HG03439 (cell line): ENCODE measurements at regions not wholly inside any gene's neighbourhood (a gene's known extent, or its start where the extent isn't known, plus 50 kb on each side); places are given as distances from the start of the nearest gene placed in this dataset.

Experiments
- ATAC-seq: cut with Tn5 transposase; IDR thresholded peaks from one replicate; pipeline ENCODE4 v1.9.1; 2021; ENCODE audit warnings: mild to moderate bottlenecking, moderate library complexity; ENCODE audit not compliant: unreplicated experiment

GRCh38 chr6:166014966-166015365 is 152.7 kb downstream of the TBXT start:
- ATAC-seq = no peak

GRCh38 chr6:166010136-166010960 is 157.3 kb downstream of the TBXT start:
- no peak for ATAC-seq

- ATAC-seq = no peak
Observed at GRCh38 chr6:166009385-166010031, 158.1 kb downstream of the TBXT start.

- ATAC-seq = no peak
Observed at GRCh38 chr6:166008441-166009369, 158.9 kb downstream of the TBXT start.

- ATAC-seq = no peak
Observed at GRCh38 chr6:166007349-166008263, 160.0 kb downstream of the TBXT start.

- no peak for ATAC-seq
Observed at GRCh38 chr6:166006900-166007301, 160.8 kb downstream of the TBXT start.

GRCh38 chr6:166005944-166006899 is 161.4 kb downstream of the TBXT start:
- no peak for ATAC-seq

GRCh38 chr6:166005401-166005943 is 162.2 kb downstream of the TBXT start:
- no peak for ATAC-seq

GRCh38 chr6:166004876-166005275 is 162.8 kb downstream of the TBXT start:
- no peak for ATAC-seq

- no peak for ATAC-seq
Observed at GRCh38 chr6:166004471-166004870, 163.2 kb downstream of the TBXT start.

GRCh38 chr6:166003569-166003968 is 164.1 kb downstream of the TBXT start:
- ATAC-seq = no peak

GRCh38 chr6:166001359-166001758 is 166.3 kb downstream of the TBXT start:
- ATAC-seq = no peak

GRCh38 chr6:165999279-165999678 is 168.4 kb downstream of the TBXT start:
- ATAC-seq = no peak

GRCh38 chr6:165998072-165998471 is 169.6 kb downstream of the TBXT start:
- ATAC-seq = no peak

GRCh38 chr6:165991341-165991740 is 176.3 kb downstream of the TBXT start:
- ATAC-seq = no peak

- ATAC-seq = no peak
Observed at GRCh38 chr6:165990216-165990615, 177.4 kb downstream of the TBXT start.

GRCh38 chr6:165988757-165989456 is 178.7 kb downstream of the TBXT start:
- no peak for ATAC-seq

- ATAC-seq = no peak
Observed at GRCh38 chr6:165988302-165988756, 179.3 kb downstream of the TBXT start.
